ENCODE measurements at regions not wholly inside any gene's neighbourhood (a gene's known extent, or its start where the extent isn't known, plus 50 kb on each side); places are given as distances from the start of the nearest gene placed in this dataset.

DNA sequence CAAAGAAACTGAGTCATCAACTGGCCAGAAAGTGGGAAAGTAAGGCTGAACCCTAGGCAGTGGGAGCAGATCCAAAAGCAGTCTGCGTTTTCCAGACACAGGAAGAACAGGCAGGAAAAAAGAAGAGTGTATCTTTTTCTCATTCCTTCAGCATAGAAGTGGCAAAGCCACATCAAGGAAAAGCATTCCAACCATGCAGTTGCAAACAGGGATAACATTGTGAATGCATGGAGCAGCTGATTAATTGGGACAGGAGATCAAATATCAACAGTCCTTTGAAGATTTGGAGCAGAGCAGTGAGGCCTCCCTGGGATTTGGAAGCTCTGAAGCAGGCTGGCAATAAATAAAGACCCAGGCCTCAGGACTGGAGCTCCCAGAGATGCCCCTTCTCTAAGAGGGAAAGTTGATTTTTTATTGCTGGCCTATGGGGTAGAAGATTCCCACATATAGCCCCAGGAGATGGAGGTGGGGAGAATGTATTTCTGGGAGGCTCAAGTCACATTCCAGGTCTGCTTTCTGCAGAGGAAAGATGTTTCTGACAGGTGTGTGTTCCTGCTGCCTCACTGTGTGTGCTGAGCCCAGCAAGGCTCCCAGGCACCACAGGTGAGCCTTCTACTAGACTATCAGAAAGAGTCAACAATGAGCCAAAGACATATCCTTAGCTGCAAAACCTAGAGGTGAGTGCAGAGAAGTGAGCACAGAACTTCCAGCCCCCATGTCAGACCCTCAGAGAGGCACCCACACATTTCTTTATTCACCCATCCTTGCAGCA is 222.5 kb downstream of the RAB28 start:
- dilution Hi-C loops (cut with MboI; ENCODE audit: extremely low pct_ligation_motif_present, low sequenced_read_pairs) = no loop called here
- Histone ChIP-seq H3K36me3 (ENCODE audit: control insufficient read depth in 2 of 2, extremely low read depth in 1 of 2, insufficient read depth in 2 of 2, low read length in 2 of 2) (no peaks in the 10 kb centered on the region), H4K20me1 (ENCODE audit: control insufficient read depth, extremely low read depth, insufficient read depth, low read length) (no peaks in the 10 kb centered on the region), H3K9me1 (ENCODE audit: control insufficient read depth, extremely low read depth, insufficient read depth, low read length) (no peaks in the 10 kb centered on the region), H3K9me3 (ENCODE audit: control insufficient read depth, low read depth, low read length) (no peaks in the 10 kb centered on the region), H3K79me2 (ENCODE audit: control insufficient read depth, insufficient read depth, low read length) (no peaks in the 10 kb centered on the region), H3K9ac (ENCODE audit: control insufficient read depth, extremely low read depth, insufficient read depth, low read length) (no peak overlapping the region), H3K27ac (ENCODE audit: control insufficient read depth, insufficient read depth, low read length) (no peak overlapping the region), H3K4me2 (ENCODE audit: control insufficient read depth, extremely low read depth, insufficient read depth, low read depth, low read length) (no peak overlapping the region), H3K4me1 (ENCODE audit: control insufficient read depth, extremely low read depth, insufficient read depth, low read length) (no peaks in the 10 kb centered on the region), H3K4me3 (ENCODE audit: control insufficient read depth in 2 of 3, extremely low read depth in 1 of 3, insufficient read depth in 2 of 3, low read depth in 1 of 3, low read length in 3 of 3) (no peak overlapping the region), H2AFZ (ENCODE audit: control insufficient read depth, low read length) (no peak overlapping the region), H3K27me3 (ENCODE audit: control insufficient read depth, extremely low read depth, insufficient read depth, low read length) (no peaks in the 10 kb centered on the region)
- FAIRE-seq (no peak), DNase-seq (ENCODE audit: low read depth, low spot score) (no peak)
- no peak for TF ChIP-seq EZH2 (IDR thresholded peaks at IDR 0.05; ENCODE audit: low read length)
- TF ChIP-seq, protein P1, sequence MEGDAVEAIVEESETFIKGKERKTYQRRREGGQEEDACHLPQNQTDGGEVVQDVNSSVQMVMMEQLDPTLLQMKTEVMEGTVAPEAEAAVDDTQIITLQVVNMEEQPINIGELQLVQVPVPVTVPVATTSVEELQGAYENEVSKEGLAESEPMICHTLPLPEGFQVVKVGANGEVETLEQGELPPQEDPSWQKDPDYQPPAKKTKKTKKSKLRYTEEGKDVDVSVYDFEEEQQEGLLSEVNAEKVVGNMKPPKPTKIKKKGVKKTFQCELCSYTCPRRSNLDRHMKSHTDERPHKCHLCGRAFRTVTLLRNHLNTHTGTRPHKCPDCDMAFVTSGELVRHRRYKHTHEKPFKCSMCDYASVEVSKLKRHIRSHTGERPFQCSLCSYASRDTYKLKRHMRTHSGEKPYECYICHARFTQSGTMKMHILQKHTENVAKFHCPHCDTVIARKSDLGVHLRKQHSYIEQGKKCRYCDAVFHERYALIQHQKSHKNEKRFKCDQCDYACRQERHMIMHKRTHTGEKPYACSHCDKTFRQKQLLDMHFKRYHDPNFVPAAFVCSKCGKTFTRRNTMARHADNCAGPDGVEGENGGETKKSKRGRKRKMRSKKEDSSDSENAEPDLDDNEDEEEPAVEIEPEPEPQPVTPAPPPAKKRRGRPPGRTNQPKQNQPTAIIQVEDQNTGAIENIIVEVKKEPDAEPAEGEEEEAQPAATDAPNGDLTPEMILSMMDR (optimal IDR thresholded peaks at IDR 0.05 in 1 of 3, IDR thresholded peaks at IDR 0.05 in 1 of 3, conservative IDR thresholded peaks at IDR 0.05 in 1 of 3; ENCODE audit: extremely low read depth in 1 of 3, insufficient read depth in 2 of 3, low read length in 3 of 3) = no peak

DNA sequence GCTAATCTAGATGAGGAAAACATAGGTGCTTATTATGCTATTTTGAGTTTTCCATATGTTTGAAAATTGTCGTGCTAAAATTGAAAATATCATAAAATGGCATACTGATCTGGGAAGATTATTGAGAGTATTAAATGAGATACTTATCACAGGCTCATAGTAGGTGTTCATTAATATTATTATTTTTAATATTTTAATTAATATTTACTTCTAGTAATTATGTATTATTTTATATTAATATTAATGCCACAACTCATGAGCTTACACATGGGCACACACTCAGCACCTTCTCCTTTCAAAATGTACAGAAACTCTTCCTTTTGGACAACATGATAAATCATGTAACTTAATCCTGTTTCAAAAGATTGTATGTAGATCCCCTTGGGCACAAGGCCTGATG is 223.6 kb downstream of the RAB28 start:
- no peak overlapping the region for H2AFZ ChIP-seq (ENCODE audit: control insufficient read depth, low read length)
- no peaks in the 10 kb centered on the region for H3K36me3 ChIP-seq (ENCODE audit: control insufficient read depth in 2 of 2, extremely low read depth in 1 of 2, insufficient read depth in 2 of 2, low read length in 2 of 2)
- dilution Hi-C loops (cut with MboI; ENCODE audit: extremely low pct_ligation_motif_present, low sequenced_read_pairs) = no loop called here
- TF ChIP-seq, protein P1 (optimal IDR thresholded peaks at IDR 0.05 in 1 of 3, IDR thresholded peaks at IDR 0.05 in 1 of 3, conservative IDR thresholded peaks at IDR 0.05 in 1 of 3; ENCODE audit: extremely low read depth in 1 of 3, insufficient read depth in 2 of 3, low read length in 3 of 3) = no peak
- no peak for TF ChIP-seq EZH2 (IDR thresholded peaks at IDR 0.05; ENCODE audit: low read length)
- no peak overlapping the region for H3K4me3 ChIP-seq (ENCODE audit: control insufficient read depth in 2 of 3, extremely low read depth in 1 of 3, insufficient read depth in 2 of 3, low read depth in 1 of 3, low read length in 3 of 3)
- no peaks in the 10 kb centered on the region for H3K4me1 ChIP-seq (ENCODE audit: control insufficient read depth, extremely low read depth, insufficient read depth, low read length)
- FAIRE-seq (no peak), DNase-seq (ENCODE audit: low read depth, low spot score) (no peak)
- H4K20me1 ChIP-seq (ENCODE audit: control insufficient read depth, extremely low read depth, insufficient read depth, low read length) = no peaks in the 10 kb centered on the region
- no peak overlapping the region for H3K4me2 ChIP-seq (ENCODE audit: control insufficient read depth, extremely low read depth, insufficient read depth, low read depth, low read length)
- no peak overlapping the region for H3K27ac ChIP-seq (ENCODE audit: control insufficient read depth, insufficient read depth, low read length)
- H3K79me2 ChIP-seq (ENCODE audit: control insufficient read depth, insufficient read depth, low read length) = no peaks in the 10 kb centered on the region
- no peaks in the 10 kb centered on the region for H3K9me1 ChIP-seq (ENCODE audit: control insufficient read depth, extremely low read depth, insufficient read depth, low read length)
- H3K9me3 ChIP-seq (ENCODE audit: control insufficient read depth, low read depth, low read length) = no peaks in the 10 kb centered on the region
- no peak overlapping the region for H3K9ac ChIP-seq (ENCODE audit: control insufficient read depth, extremely low read depth, insufficient read depth, low read length)
- H3K27me3 ChIP-seq (ENCODE audit: control insufficient read depth, extremely low read depth, insufficient read depth, low read length) = no peaks in the 10 kb centered on the region

All from keratinocyte (primary cell).